ENCODE measurements at regions not wholly inside any gene's neighbourhood (a gene's known extent, or its start where the extent isn't known, plus 50 kb on each side); places are given as distances from the start of the nearest gene placed in this dataset.
"Not testable (repeated sequence)": the region's sequence is repeated elsewhere in the genome, so short reads cannot be mapped to it uniquely, and the experiment has no call there.

- Mint-ChIP-seq H3K36me3 (ENCODE audit: low read depth, unreplicated experiment) (peaks cover 2% of the 10 kb centered on the region), H3K27ac (ENCODE audit: unreplicated experiment) (no peak overlapping the region), H3K27me3 (ENCODE audit: low read depth, unreplicated experiment) (peaks cover 4% of the 10 kb centered on the region), H3K9me3 (ENCODE audit: unreplicated experiment) (no peaks in the 10 kb centered on the region), H3K4me3 (ENCODE audit: unreplicated experiment) (no peak overlapping the region), H3K4me1 (ENCODE audit: low read depth, unreplicated experiment) (no peaks in the 10 kb centered on the region)
- no peak for TF ChIP-seq EZH2 (IDR thresholded peaks at IDR 0.05; ENCODE audit: insufficient read depth, low read length)
- TF ChIP-seq CTCF (IDR thresholded peaks at IDR 0.05; ENCODE audit: insufficient read depth, low read depth, low read length) = no peak
- DNase-seq (ENCODE audit: low read depth) (no peak), FAIRE-seq (no peak)
- H3K36me3 ChIP-seq (ENCODE audit: insufficient read depth, low read length) = no peaks in the 10 kb centered on the region
- H3K27ac ChIP-seq (ENCODE audit: low read depth, low read length) = no peak overlapping the region
- peaks cover 8% of the 10 kb centered on the region for H3K27me3 ChIP-seq (ENCODE audit: insufficient read depth, low read length)
- no peaks in the 10 kb centered on the region for H4K20me1 ChIP-seq (ENCODE audit: insufficient read depth, low read length)
- H2AFZ ChIP-seq (ENCODE audit: low read depth, low read length) = no peak overlapping the region
- H3K79me2 ChIP-seq (ENCODE audit: insufficient read depth, low read length) = no peaks in the 10 kb centered on the region
- H3K4me3 ChIP-seq (ENCODE audit: insufficient read depth, low read depth, low read length) = no peak overlapping the region
- no peak overlapping the region for H3K4me2 ChIP-seq (ENCODE audit: low read length)
- no peaks in the 10 kb centered on the region for H3K4me1 ChIP-seq (ENCODE audit: insufficient read depth, low read length)
- no peaks in the 10 kb centered on the region for H3K9me3 ChIP-seq (ENCODE audit: insufficient read depth, low read depth, low read length)
- H3K9ac ChIP-seq (ENCODE audit: low read length) = no peak overlapping the region
Observed at GRCh38 chr4:153096344-153096743, 107.9 kb upstream of the TRIM2 start.

GRCh38 chr4:153098427-153098826 lies 105.8 kb upstream of the TRIM2 start:
- Histone ChIP-seq H3K79me2 (ENCODE audit: insufficient read depth, low read length) (no peaks in the 10 kb centered on the region), H3K4me1 (ENCODE audit: insufficient read depth, low read length) (no peaks in the 10 kb centered on the region), H4K20me1 (ENCODE audit: insufficient read depth, low read length) (no peaks in the 10 kb centered on the region), H3K9me3 (ENCODE audit: insufficient read depth, low read depth, low read length) (no peaks in the 10 kb centered on the region), H3K36me3 (ENCODE audit: insufficient read depth, low read length) (no peaks in the 10 kb centered on the region), H3K27me3 (ENCODE audit: insufficient read depth, low read length) (peaks cover 10% of the 10 kb centered on the region), H3K4me2 (ENCODE audit: low read length) (no peak overlapping the region), H3K27ac (ENCODE audit: low read depth, low read length) (no peak overlapping the region), H3K9ac (ENCODE audit: low read length) (no peak overlapping the region), H2AFZ (ENCODE audit: low read depth, low read length) (no peak overlapping the region), H3K4me3 (ENCODE audit: insufficient read depth, low read depth, low read length) (no peak overlapping the region)
- no peak for TF ChIP-seq CTCF (IDR thresholded peaks at IDR 0.05; ENCODE audit: insufficient read depth, low read depth, low read length)
- TF ChIP-seq EZH2 (IDR thresholded peaks at IDR 0.05; ENCODE audit: insufficient read depth, low read length) = no peak
- Mint-ChIP-seq H3K4me3 (ENCODE audit: unreplicated experiment) (no peak overlapping the region), H3K27ac (ENCODE audit: unreplicated experiment) (no peak overlapping the region), H3K36me3 (ENCODE audit: low read depth, unreplicated experiment) (peaks cover 2% of the 10 kb centered on the region), H3K27me3 (ENCODE audit: low read depth, unreplicated experiment) (peaks cover 8% of the 10 kb centered on the region), H3K4me1 (ENCODE audit: low read depth, unreplicated experiment) (no peaks in the 10 kb centered on the region), H3K9me3 (ENCODE audit: unreplicated experiment) (no peaks in the 10 kb centered on the region)
- FAIRE-seq (no peak), DNase-seq (ENCODE audit: low read depth) (no peak)

GRCh38 chr4:153099391-153100140 lies 104.7 kb upstream of the TRIM2 start:
- Mint-ChIP-seq H3K4me1 (ENCODE audit: low read depth, unreplicated experiment) (no peaks in the 10 kb centered on the region), H3K36me3 (ENCODE audit: low read depth, unreplicated experiment) (peaks cover 2% of the 10 kb centered on the region), H3K27me3 (ENCODE audit: low read depth, unreplicated experiment) (peaks cover 6% of the 10 kb centered on the region), H3K9me3 (ENCODE audit: unreplicated experiment) (peaks cover 1% of the 10 kb centered on the region), H3K27ac (ENCODE audit: unreplicated experiment) (no peak overlapping the region), H3K4me3 (ENCODE audit: unreplicated experiment) (no peak overlapping the region)
- FAIRE-seq (no peak), DNase-seq (ENCODE audit: low read depth) (no peak)
- H3K4me3 ChIP-seq (ENCODE audit: insufficient read depth, low read depth, low read length) = no peak overlapping the region
- no peaks in the 10 kb centered on the region for H4K20me1 ChIP-seq (ENCODE audit: insufficient read depth, low read length)
- peaks cover 15% of the 10 kb centered on the region for H3K27me3 ChIP-seq (ENCODE audit: insufficient read depth, low read length)
- H3K36me3 ChIP-seq (ENCODE audit: insufficient read depth, low read length) = no peaks in the 10 kb centered on the region
- H3K27ac ChIP-seq (ENCODE audit: low read depth, low read length) = no peak overlapping the region
- H2AFZ ChIP-seq (ENCODE audit: low read depth, low read length) = no peak overlapping the region
- no peaks in the 10 kb centered on the region for H3K9me3 ChIP-seq (ENCODE audit: insufficient read depth, low read depth, low read length)
- no peak for TF ChIP-seq EZH2 (IDR thresholded peaks at IDR 0.05; ENCODE audit: insufficient read depth, low read length)
- H3K4me2 ChIP-seq (ENCODE audit: low read length) = no peak overlapping the region
- no peak overlapping the region for H3K9ac ChIP-seq (ENCODE audit: low read length)
- no peaks in the 10 kb centered on the region for H3K4me1 ChIP-seq (ENCODE audit: insufficient read depth, low read length)
- no peaks in the 10 kb centered on the region for H3K79me2 ChIP-seq (ENCODE audit: insufficient read depth, low read length)

GRCh38 chr4:153106736-153107135 lies 97.5 kb upstream of the TRIM2 start:
- H3K4me3 ChIP-seq (ENCODE audit: insufficient read depth, low read depth, low read length); H2AFZ ChIP-seq (ENCODE audit: low read depth, low read length); FAIRE-seq; H3K36me3 ChIP-seq (ENCODE audit: insufficient read depth, low read length); H4K20me1 ChIP-seq (ENCODE audit: insufficient read depth, low read length); H3K79me2 ChIP-seq (ENCODE audit: insufficient read depth, low read length); H3K27ac ChIP-seq (ENCODE audit: low read depth, low read length); H3K4me2 ChIP-seq (ENCODE audit: low read length); H3K4me1 ChIP-seq (ENCODE audit: insufficient read depth, low read length); H3K27ac Mint-ChIP-seq (ENCODE audit: unreplicated experiment); DNase-seq (ENCODE audit: low read depth); H3K4me1 Mint-ChIP-seq (ENCODE audit: low read depth, unreplicated experiment); H3K9ac ChIP-seq (ENCODE audit: low read length); H3K9me3 ChIP-seq (ENCODE audit: insufficient read depth, low read depth, low read length); H3K36me3 Mint-ChIP-seq (ENCODE audit: low read depth, unreplicated experiment); H3K4me3 Mint-ChIP-seq (ENCODE audit: unreplicated experiment): not testable (repeated sequence)
- Mint-ChIP-seq H3K9me3 (ENCODE audit: unreplicated experiment) (peaks cover 13% of the 10 kb centered on the region), H3K27me3 (ENCODE audit: low read depth, unreplicated experiment) (peaks cover 12% of the 10 kb centered on the region)
- H3K27me3 ChIP-seq (ENCODE audit: insufficient read depth, low read length) = peaks cover 11% of the 10 kb centered on the region

Data from astrocyte (in vitro differentiated cells and primary cell).